ENCODE measurements at regions not wholly inside any gene's neighbourhood (a gene's known extent, or its start where the extent isn't known, plus 50 kb on each side); places are given as distances from the start of the nearest gene placed in this dataset.

DNA sequence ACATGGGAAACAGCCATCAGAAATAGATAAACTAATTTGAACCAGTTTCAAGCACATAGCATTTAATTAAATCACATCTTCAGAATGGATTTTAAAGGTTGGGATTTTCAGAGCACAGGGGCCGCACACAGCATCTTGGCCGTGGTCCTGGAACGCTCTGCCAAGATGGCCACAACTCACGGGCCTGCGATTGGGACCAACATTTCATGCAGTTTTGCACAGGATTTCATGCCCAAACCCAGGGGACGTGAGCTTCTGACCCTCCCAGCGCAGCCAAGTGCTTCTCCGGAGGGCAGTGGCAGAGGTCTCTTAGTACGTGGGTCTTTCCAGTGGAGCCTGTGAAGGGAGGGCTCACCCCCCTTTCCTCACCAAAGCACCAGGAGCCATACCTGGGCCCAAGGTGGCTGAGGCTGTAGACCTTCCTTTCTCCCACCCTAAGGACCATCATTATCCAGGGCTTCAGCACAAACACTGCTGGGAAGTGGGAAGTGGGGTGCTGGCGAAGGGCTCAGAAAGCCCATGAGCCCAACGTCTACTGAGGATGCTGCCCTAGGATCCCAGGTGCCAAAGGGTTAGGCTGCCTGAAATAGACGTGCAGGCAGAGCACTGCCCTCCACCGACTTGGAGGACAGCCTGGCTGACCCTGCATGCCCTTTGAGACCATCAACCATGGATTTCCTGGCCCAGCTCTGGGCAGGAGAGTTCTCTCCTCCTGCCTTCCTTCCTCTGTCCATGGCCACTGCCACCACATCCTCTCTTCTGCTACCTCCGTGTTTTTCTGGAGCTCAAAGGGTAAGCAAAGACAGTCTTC lies 611.2 kb upstream of the MGMT start:
- no peak for DNase-seq (ENCODE audit: low read depth)
- H3K4me3 ChIP-seq (ENCODE audit: low read depth, low read length) = no peak overlapping the region
- TF ChIP-seq, protein P1, sequence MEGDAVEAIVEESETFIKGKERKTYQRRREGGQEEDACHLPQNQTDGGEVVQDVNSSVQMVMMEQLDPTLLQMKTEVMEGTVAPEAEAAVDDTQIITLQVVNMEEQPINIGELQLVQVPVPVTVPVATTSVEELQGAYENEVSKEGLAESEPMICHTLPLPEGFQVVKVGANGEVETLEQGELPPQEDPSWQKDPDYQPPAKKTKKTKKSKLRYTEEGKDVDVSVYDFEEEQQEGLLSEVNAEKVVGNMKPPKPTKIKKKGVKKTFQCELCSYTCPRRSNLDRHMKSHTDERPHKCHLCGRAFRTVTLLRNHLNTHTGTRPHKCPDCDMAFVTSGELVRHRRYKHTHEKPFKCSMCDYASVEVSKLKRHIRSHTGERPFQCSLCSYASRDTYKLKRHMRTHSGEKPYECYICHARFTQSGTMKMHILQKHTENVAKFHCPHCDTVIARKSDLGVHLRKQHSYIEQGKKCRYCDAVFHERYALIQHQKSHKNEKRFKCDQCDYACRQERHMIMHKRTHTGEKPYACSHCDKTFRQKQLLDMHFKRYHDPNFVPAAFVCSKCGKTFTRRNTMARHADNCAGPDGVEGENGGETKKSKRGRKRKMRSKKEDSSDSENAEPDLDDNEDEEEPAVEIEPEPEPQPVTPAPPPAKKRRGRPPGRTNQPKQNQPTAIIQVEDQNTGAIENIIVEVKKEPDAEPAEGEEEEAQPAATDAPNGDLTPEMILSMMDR (IDR thresholded peaks at IDR 0.05; ENCODE audit: insufficient read depth, low read depth, low read length, missing control alignments) = no peak

DNA sequence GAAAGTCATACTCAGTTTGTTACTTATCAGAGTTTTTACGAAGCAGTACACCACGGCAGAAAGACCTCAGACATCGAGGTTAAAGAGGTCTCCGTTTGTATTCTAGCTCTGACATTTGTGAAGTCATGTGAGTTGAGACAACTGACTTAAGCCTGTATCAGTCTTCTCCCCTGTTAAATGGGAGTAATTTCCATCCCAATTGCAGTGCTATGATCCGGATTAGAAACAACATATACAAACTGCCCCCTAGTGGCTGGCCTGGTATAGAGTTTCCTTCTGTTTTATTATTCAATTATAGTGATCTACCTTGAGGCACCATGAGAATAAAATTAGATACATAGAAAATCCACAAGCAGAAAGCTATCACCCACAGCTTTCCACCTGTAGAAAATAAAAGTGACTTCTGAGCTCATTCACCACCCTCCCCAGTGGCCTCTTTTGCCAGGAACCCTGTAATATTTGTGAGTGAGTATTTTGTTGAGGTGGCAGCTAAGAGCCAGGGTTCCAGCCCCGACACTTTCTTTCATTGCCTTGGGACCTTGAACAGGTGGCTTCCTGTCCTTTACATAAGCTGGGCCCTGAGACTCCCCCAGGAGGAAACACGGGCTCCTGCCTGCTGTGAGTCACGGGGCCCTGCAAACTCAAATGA lies 607.2 kb upstream of the MGMT start:
- H3K4me3 ChIP-seq (ENCODE audit: low read depth, low read length) = no peak overlapping the region
- TF ChIP-seq, protein P1 (IDR thresholded peaks at IDR 0.05; ENCODE audit: insufficient read depth, low read depth, low read length, missing control alignments) = peak; percentile 60
- DNase-seq (ENCODE audit: low read depth) = peak; percentile 43

DNA sequence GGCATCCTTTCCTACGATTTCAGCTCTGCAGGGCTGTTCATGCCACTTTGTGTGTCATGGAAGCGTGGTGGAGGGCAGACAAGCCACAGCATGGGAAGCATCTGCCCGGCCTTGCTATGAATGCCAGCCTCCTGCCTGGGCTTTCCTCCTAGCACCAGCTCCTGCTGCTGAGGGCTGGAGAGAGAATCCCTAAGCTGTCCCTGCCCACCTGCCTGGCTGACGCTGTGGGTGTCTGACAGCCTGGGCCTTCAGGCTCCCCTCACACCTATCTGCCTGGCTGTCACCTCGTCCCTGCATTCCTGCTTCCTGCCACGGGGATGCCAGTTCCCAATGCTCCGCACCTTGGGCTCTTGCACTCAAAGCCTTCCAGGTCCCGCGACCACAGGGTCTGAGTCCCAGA lies 606.5 kb upstream of the MGMT start:
- TF ChIP-seq, protein P1 (IDR thresholded peaks at IDR 0.05; ENCODE audit: insufficient read depth, low read depth, low read length, missing control alignments) = no peak
- no peak for DNase-seq (ENCODE audit: low read depth)
- no peak overlapping the region for H3K4me3 ChIP-seq (ENCODE audit: low read depth, low read length)

DNA sequence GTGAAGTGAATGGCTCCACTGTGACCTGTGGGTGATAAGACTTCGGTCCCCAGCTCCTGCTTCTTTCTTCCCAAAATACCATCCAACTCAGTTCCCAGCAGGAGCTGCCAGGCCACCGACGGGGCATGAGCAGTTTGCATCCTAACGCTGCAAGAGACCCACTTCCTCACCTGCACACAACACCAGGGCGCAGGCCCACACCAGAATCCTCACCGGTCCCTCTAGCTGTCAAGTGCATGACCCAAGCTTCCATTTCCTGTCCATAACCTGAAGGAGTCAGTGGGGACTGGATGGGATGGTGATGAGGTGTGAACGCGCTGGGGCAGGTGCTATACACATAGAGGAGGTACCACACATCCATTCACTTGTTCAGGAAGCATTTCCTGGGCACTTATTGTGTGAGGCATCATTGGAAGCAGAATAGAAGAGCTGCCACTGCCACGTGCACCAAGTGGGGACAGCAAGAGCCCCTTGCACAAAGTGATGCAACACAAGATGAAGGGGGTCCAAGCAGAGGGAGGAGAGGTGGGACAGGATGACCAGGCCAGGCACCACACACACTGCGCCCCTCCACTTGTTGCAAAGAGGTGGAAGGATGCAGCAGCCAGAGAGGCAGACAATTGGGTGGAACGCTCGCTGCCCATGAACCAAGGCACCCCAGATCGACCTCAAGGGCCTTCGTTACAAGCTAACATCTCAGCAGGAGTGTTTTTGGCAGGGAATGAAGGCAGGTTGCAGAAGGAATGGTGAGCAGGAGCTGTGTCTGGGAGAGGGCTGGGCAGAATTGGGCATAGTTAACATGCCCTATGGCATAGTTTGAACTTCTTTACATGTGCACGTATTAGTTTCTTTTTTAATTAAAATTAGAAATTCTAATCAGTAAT lies 605.8 kb upstream of the MGMT start:
- TF ChIP-seq, protein P1 (IDR thresholded peaks at IDR 0.05; ENCODE audit: insufficient read depth, low read depth, low read length, missing control alignments) = no peak
- no peak overlapping the region for H3K4me3 ChIP-seq (ENCODE audit: low read depth, low read length)
- DNase-seq (ENCODE audit: low read depth) = no peak

DNA sequence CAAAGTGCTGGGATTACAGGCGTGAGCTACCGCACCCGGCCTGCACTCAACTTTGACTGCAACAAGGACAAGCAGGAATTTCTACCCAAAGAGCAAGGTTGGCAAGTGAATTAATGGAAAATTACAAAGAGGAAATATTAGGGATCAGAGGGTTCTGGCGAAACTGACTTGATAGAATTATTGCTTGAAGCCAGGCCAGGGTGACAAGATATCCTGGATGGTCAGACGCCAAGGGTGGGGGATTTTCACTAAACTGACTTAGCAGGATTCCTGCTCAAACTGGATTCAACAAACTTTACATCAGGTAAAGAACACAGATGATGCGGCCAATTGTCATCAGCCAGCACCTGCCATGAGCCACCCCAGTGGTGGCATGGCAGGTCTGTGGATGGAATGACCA lies 603.6 kb upstream of the MGMT start:
- TF ChIP-seq, protein P1 (IDR thresholded peaks at IDR 0.05; ENCODE audit: insufficient read depth, low read depth, low read length, missing control alignments) = no peak
- DNase-seq (ENCODE audit: low read depth) = no peak
- H3K4me3 ChIP-seq (ENCODE audit: low read depth, low read length) = no peak overlapping the region

DNA sequence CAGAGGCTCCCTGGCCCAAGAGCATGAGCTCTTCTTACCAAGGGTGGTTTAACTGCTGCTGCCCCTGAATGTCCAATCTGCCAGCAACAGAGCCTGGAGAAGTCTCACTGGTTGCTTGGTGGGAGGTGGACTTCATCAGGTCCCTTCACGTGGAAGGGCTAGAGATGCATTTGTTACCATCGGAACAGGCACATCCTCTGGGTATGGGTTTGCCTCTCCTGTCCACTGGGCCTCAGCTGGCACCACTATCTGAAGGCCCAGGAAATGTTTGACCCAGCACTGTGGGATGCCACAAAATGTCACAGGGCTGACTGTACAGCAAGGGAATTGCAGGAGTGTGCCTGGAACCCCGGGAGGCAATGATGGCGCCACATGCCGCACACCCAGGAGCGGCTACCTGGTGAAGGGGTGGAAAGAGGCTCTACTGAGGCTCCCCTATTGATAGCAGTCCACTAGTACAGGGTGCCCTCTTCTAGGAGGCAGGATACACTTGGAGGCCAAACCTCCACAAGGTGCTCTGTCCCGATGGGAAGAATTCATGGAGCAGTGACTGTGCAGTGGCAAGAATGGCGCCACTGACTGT lies 603.1 kb upstream of the MGMT start:
- TF ChIP-seq, protein P1 (IDR thresholded peaks at IDR 0.05; ENCODE audit: insufficient read depth, low read depth, low read length, missing control alignments) = no peak
- no peak overlapping the region for H3K4me3 ChIP-seq (ENCODE audit: low read depth, low read length)
- DNase-seq (ENCODE audit: low read depth) = no peak

All from GM12865 (cell line).